ENCODE measurements at regions not wholly inside any gene's neighbourhood (a gene's known extent, or its start where the extent isn't known, plus 50 kb on each side); places are given as distances from the start of the nearest gene placed in this dataset.

- H3F3A ChIP-seq (ENCODE audit: insufficient read depth, low read length), result peaks cover 10% of the 10 kb centered on the region
- H3K4me3 ChIP-seq (ENCODE audit: low read length), result no peak overlapping the region
- H3K9me2 ChIP-seq (replicated peaks; ENCODE audit: insufficient read depth, low read length), result no peaks in the 10 kb centered on the region
- H3K9ac ChIP-seq (ENCODE audit: low read length), result no peak overlapping the region
- H3K9me3 ChIP-seq (replicated peaks; ENCODE audit: insufficient read depth, low read length), result no peaks in the 10 kb centered on the region
- H3K27ac ChIP-seq (ENCODE audit: low read length), result no peak overlapping the region
- TF ChIP-seq EZH2phosphoT487 (IDR thresholded peaks at IDR 0.05; ENCODE audit: low read length) (no peak), EZH2 (optimal IDR thresholded peaks at IDR 0.05; ENCODE audit: low read depth, low read length) (no peak), CTCF (IDR thresholded peaks at IDR 0.05; ENCODE audit: low read length) (no peak)
- H3K36me3 ChIP-seq (replicated peaks; ENCODE audit: insufficient read depth, low read length), result no peaks in the 10 kb centered on the region
- no peak overlapping the region for H2AFZ ChIP-seq (ENCODE audit: low read length)
- peaks cover 45% of the 10 kb centered on the region for H3K4me1 ChIP-seq (ENCODE audit: low read length)
- H4K20me1 ChIP-seq (ENCODE audit: insufficient read depth, low read length), result no peaks in the 10 kb centered on the region
- DNase-seq, result no peak
- no peak overlapping the region for H3K4me2 ChIP-seq (ENCODE audit: low read depth, low read length)
- no peaks in the 10 kb centered on the region for H3K79me2 ChIP-seq (ENCODE audit: low read length)
- no peaks in the 10 kb centered on the region for H3K27me3 ChIP-seq (replicated peaks; ENCODE audit: insufficient read depth, low read length)
Measured at GRCh38 chr12:31203261-31203660, 122.7 kb downstream of the SINHCAF start.

GRCh38 chr12:31205054-31205453 is 120.9 kb downstream of the SINHCAF start:
- Histone ChIP-seq H3K4me3 (ENCODE audit: low read length) (no peak overlapping the region), H3K4me1 (ENCODE audit: low read length) (peaks cover 45% of the 10 kb centered on the region), H3K9ac (ENCODE audit: low read length) (no peak overlapping the region), H3K9me3 (replicated peaks; ENCODE audit: insufficient read depth, low read length) (no peaks in the 10 kb centered on the region), H2AFZ (ENCODE audit: low read length) (no peak overlapping the region), H3K4me2 (ENCODE audit: low read depth, low read length) (peak overlapping the region; percentile 28), H3K79me2 (ENCODE audit: low read length) (no peaks in the 10 kb centered on the region), H4K20me1 (ENCODE audit: insufficient read depth, low read length) (no peaks in the 10 kb centered on the region), H3K36me3 (replicated peaks; ENCODE audit: insufficient read depth, low read length) (no peaks in the 10 kb centered on the region), H3F3A (ENCODE audit: insufficient read depth, low read length) (peaks cover 10% of the 10 kb centered on the region), H3K9me2 (replicated peaks; ENCODE audit: insufficient read depth, low read length) (no peaks in the 10 kb centered on the region), H3K27ac (ENCODE audit: low read length) (no peak overlapping the region), H3K27me3 (replicated peaks; ENCODE audit: insufficient read depth, low read length) (no peaks in the 10 kb centered on the region)
- TF ChIP-seq EZH2 (optimal IDR thresholded peaks at IDR 0.05; ENCODE audit: low read depth, low read length) (no peak), EZH2phosphoT487 (IDR thresholded peaks at IDR 0.05; ENCODE audit: low read length) (no peak), CTCF (IDR thresholded peaks at IDR 0.05; ENCODE audit: low read length) (no peak)
- DNase-seq, result peak; percentile 74

- TF ChIP-seq CTCF (IDR thresholded peaks at IDR 0.05; ENCODE audit: low read length), result no peak
- no peak for TF ChIP-seq EZH2 (optimal IDR thresholded peaks at IDR 0.05; ENCODE audit: low read depth, low read length)
- TF ChIP-seq EZH2phosphoT487 (IDR thresholded peaks at IDR 0.05; ENCODE audit: low read length), result no peak
Measured at GRCh38 chr12:31206038-31206670, 119.8 kb downstream of the SINHCAF start.

More at GRCh38 chr12:31206038-31206670, 119.8 kb downstream of the SINHCAF start:
- Histone ChIP-seq H3K27ac (ENCODE audit: low read length) (no peak overlapping the region), H3K4me3 (ENCODE audit: low read length) (no peak overlapping the region), H3K36me3 (replicated peaks; ENCODE audit: insufficient read depth, low read length) (no peaks in the 10 kb centered on the region), H3K79me2 (ENCODE audit: low read length) (no peaks in the 10 kb centered on the region), H3K4me1 (ENCODE audit: low read length) (peaks cover 39% of the 10 kb centered on the region), H2AFZ (ENCODE audit: low read length) (no peak overlapping the region), H3K9ac (ENCODE audit: low read length) (no peak overlapping the region), H3F3A (ENCODE audit: insufficient read depth, low read length) (peaks cover 10% of the 10 kb centered on the region), H3K9me3 (replicated peaks; ENCODE audit: insufficient read depth, low read length) (no peaks in the 10 kb centered on the region), H3K4me2 (ENCODE audit: low read depth, low read length) (no peak overlapping the region), H4K20me1 (ENCODE audit: insufficient read depth, low read length) (no peaks in the 10 kb centered on the region), H3K27me3 (replicated peaks; ENCODE audit: insufficient read depth, low read length) (no peaks in the 10 kb centered on the region), H3K9me2 (replicated peaks; ENCODE audit: insufficient read depth, low read length) (no peaks in the 10 kb centered on the region)
- DNase-seq, result no peak

Measured in MM.1S (cell line).